Fibroblast of lung (primary cell): ENCODE measurements at regions not wholly inside any gene's neighbourhood (a gene's known extent, or its start where the extent isn't known, plus 50 kb on each side); places are given as distances from the start of the nearest gene placed in this dataset.

Experiments
- DNase-seq, 2 donors: peaks; one replicate each; pipeline versions ENCODE4 v3.0.0 to v3.0.0-alpha.2; 2010; ENCODE audit warnings: low read depth in 2 of 2
- H2AFZ ChIP-seq: 2 replicates; pipeline ENCODE4 v1.5.1; 2012; ENCODE audit warnings: low read length, control low read depth, inconsistent platforms
- H3K27ac ChIP-seq: 2 replicates; pipeline ENCODE4 v1.5.1; 2011; ENCODE audit warnings: low read length, control low read depth; ENCODE audit not compliant: insufficient read depth
- H3K27me3 ChIP-seq: 2 replicates; pipeline ENCODE4 v1.5.1; 2011; ENCODE audit warnings: mild to moderate bottlenecking, low read length; ENCODE audit not compliant: control insufficient read depth, insufficient read depth
- H3K36me3 ChIP-seq: 2 replicates; pipeline ENCODE4 v1.5.1; 2011; ENCODE audit warnings: low read length; ENCODE audit not compliant: control insufficient read depth, insufficient read depth
- H3K4me1 ChIP-seq: 2 replicates; pipeline ENCODE4 v1.5.1; 2011; ENCODE audit warnings: low read length; ENCODE audit not compliant: control insufficient read depth, insufficient read depth; ENCODE audit errors: extremely low read depth
- H3K4me2 ChIP-seq: 2 replicates; pipeline ENCODE4 v1.5.1; 2011; ENCODE audit warnings: low read length, control low read depth; ENCODE audit not compliant: insufficient read depth; ENCODE audit errors: extremely low read depth
- H3K4me3 ChIP-seq, 4 experiments: fragments of 200-600 bp in 1 of 4; sonication (generic) in 1 of 4; replicated peaks in 1 of 4; 2 replicates each; pipeline ENCODE4 v1.5.1; 2011 to 2016; ENCODE audit warnings: low read length in 4 of 4, low read depth in 3 of 4, mild to moderate bottlenecking in 3 of 4, control low read depth in 2 of 4, inconsistent platforms in 1 of 4, mixed read lengths in 1 of 4; ENCODE audit not compliant: insufficient read depth in 1 of 4; ENCODE audit errors: control extremely low read depth in 1 of 4
- H3K79me2 ChIP-seq: 2 replicates; pipeline ENCODE4 v1.5.1; 2012; ENCODE audit warnings: mild to moderate bottlenecking, low read length, inconsistent platforms; ENCODE audit not compliant: control insufficient read depth, insufficient read depth
- H3K9ac ChIP-seq: 2 replicates; pipeline ENCODE4 v1.5.1; 2011; ENCODE audit warnings: mild to moderate bottlenecking, low read length, control low read depth; ENCODE audit not compliant: insufficient read depth
- H3K9me3 ChIP-seq: 2 replicates; pipeline ENCODE4 v1.5.1; 2012; ENCODE audit warnings: low read depth, low read length; ENCODE audit not compliant: control insufficient read depth, insufficient read depth
- H4K20me1 ChIP-seq: 2 replicates; pipeline ENCODE4 v1.5.1; 2011; ENCODE audit warnings: low read length; ENCODE audit not compliant: control insufficient read depth, insufficient read depth; ENCODE audit errors: extremely low read depth
- CTCF ChIP-seq, 2 donors: IDR thresholded peaks in 1 of 2; conservative IDR thresholded peaks in 1 of 2; 1 replicate in 1 of 2; 2 replicates in 1 of 2; pipeline ENCODE4 v1.5.1; 2011 to 2012; ENCODE audit warnings: low read length in 2 of 2, control low read depth in 1 of 2, inconsistent platforms in 1 of 2, low read depth in 1 of 2, mild to moderate bottlenecking in 1 of 2
- EZH2 ChIP-seq: IDR thresholded peaks from 2 replicates; pipeline ENCODE4 v1.5.1; 2012; ENCODE audit warnings: low read length, control low read depth, mild to moderate bottlenecking; ENCODE audit errors: missing control alignments

GRCh38 chr10:46223064-46223480 lies 63.7 kb upstream of the ANTXRL start:
- H3K4me1 ChIP-seq: no peaks in the 10 kb centered on the region
- no peaks in the 10 kb centered on the region for H3K9me3 ChIP-seq
- H3K4me3 ChIP-seq: no peak overlapping the region
- no peak overlapping the region for H3K4me2 ChIP-seq
- H3K27ac ChIP-seq: no peak overlapping the region
- no peak for DNase-seq
- H3K36me3 ChIP-seq: no peaks in the 10 kb centered on the region
- H3K27me3 ChIP-seq: no peaks in the 10 kb centered on the region
- H2AFZ ChIP-seq: no peak overlapping the region
- no peaks in the 10 kb centered on the region for H3K79me2 ChIP-seq
- H3K9ac ChIP-seq: no peak overlapping the region
- H4K20me1 ChIP-seq: no peaks in the 10 kb centered on the region
- TF ChIP-seq EZH2 (no peak), CTCF (conservative IDR thresholded peaks at IDR 0.05 in 1 of 2, IDR thresholded peaks at IDR 0.05 in 1 of 2; ENCODE audit: low read depth in 1 of 2, low read length in 2 of 2) (no peak)

GRCh38 chr10:46223626-46224413 lies 63.0 kb upstream of the ANTXRL start:
- H4K20me1 ChIP-seq: no peaks in the 10 kb centered on the region
- no peaks in the 10 kb centered on the region for H3K9me3 ChIP-seq
- H3K4me2 ChIP-seq: no peak overlapping the region
- no peak overlapping the region for H3K4me3 ChIP-seq
- H3K9ac ChIP-seq: no peak overlapping the region
- H2AFZ ChIP-seq: no peak overlapping the region
- TF ChIP-seq EZH2 (no peak), CTCF (conservative IDR thresholded peaks at IDR 0.05 in 1 of 2, IDR thresholded peaks at IDR 0.05 in 1 of 2; ENCODE audit: low read depth in 1 of 2, low read length in 2 of 2) (no peak)
- no peaks in the 10 kb centered on the region for H3K27me3 ChIP-seq
- no peaks in the 10 kb centered on the region for H3K4me1 ChIP-seq
- H3K79me2 ChIP-seq: no peaks in the 10 kb centered on the region
- no peak for DNase-seq
- H3K27ac ChIP-seq: no peak overlapping the region
- no peaks in the 10 kb centered on the region for H3K36me3 ChIP-seq

GRCh38 chr10:46224414-46224682 lies 62.4 kb upstream of the ANTXRL start:
- H3K4me2 ChIP-seq: no peak overlapping the region
- no peak for TF ChIP-seq CTCF (conservative IDR thresholded peaks at IDR 0.05 in 1 of 2, IDR thresholded peaks at IDR 0.05 in 1 of 2; ENCODE audit: low read depth in 1 of 2, low read length in 2 of 2)
- H3K36me3 ChIP-seq: no peaks in the 10 kb centered on the region

More at GRCh38 chr10:46224414-46224682, 62.4 kb upstream of the ANTXRL start:
- Histone ChIP-seq H3K9ac (no peak overlapping the region), H3K79me2 (no peaks in the 10 kb centered on the region), H3K27ac (no peak overlapping the region), H2AFZ (no peak overlapping the region), H3K27me3 (no peaks in the 10 kb centered on the region), H4K20me1 (no peaks in the 10 kb centered on the region), H3K4me1 (no peaks in the 10 kb centered on the region), H3K4me3 (no peak overlapping the region), H3K9me3 (no peaks in the 10 kb centered on the region)
- no peak for DNase-seq
